COLO668 (cell line): ENCODE measurements at regions not wholly inside any gene's neighbourhood (a gene's known extent, or its start where the extent isn't known, plus 50 kb on each side); places are given as distances from the start of the nearest gene placed in this dataset.

Experiments used
- DNase-seq: peaks from one replicate; lab custom pipeline; 2025; ENCODE audit not compliant: unreplicated experiment; lab: John Stamatoyannopoulos, UW

GRCh38 chr5:98031926-98032325 lies 741.5 kb upstream of the RGMB start:
- no peak for DNase-seq

GRCh38 chr5:98041661-98042060 lies 731.8 kb upstream of the RGMB start:
- DNase-seq = no peak

DNA sequence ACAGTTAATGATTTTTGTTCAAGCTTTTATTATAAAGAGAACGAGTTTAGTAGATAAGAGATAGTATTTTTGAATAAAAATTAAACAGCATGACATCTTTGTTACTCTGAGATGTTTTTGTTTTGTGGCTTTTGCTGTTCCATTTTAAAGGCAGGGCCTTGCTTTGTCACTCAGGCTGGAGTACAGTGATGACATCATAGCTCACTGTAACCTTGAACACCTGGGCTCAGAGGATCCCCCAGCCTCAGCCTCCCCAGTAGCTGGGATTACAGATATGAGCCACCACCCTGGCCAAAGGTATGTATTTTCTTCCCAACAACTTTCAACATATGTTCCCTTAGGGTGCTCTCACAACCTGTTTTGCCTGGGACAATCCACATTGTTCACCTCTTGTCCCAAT lies 730.9 kb upstream of the RGMB start:
- DNase-seq = no peak

GRCh38 chr5:98042961-98043360 lies 730.5 kb upstream of the RGMB start:
- no peak for DNase-seq

GRCh38 chr5:98050583-98050982 lies 722.9 kb upstream of the RGMB start:
- DNase-seq = no peak

DNA sequence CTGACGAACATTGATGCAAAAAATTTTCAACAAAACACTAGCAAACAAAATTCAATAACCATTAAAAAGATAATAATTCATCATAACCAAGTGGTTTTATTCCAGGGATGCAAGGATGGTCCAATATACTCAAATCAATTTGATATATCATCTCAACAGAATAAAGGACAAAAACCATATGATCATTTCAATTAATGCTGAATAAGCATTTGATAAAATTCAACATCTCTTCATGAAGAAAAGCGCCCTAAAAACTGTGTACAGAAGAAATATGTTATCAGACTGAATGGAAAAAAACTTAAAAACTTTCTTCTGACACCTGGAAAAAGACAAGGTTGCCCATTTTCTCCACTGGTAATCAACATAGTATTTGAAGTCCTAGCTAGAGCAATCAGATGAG lies 720.3 kb upstream of the RGMB start:
- no peak for DNase-seq

GRCh38 chr5:98060148-98060547 lies 713.3 kb upstream of the RGMB start:
- DNase-seq = no peak

DNA sequence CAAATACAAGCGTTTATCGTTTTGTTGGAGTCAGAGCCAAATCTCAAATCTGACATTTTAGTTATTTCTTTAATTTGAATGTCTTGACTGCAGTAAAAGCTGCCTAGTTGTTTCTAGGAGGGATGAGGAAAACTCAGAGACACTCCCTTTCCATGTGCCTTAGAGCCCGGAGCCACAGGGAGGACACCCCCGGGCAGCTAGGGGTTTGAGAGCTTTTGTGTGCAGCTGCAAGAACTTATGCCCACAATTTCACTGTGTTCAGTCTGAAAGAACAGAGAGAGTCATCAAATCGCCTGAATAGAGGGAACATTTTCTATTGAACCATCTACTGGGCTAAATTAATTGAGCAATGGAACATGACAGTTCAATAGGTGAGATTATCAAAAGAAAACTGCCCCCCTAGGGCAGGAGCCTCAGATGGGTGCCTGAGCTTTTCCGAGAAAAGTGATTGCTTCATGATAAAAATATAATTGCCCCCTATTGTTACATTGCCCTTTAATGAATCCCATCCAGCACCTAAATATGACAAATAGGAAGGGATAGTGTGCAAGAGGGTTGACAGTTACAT lies 709.3 kb upstream of the RGMB start:
- no peak for DNase-seq

- DNase-seq = no peak
These were observed 708.1 kb upstream of the RGMB start for GRCh38 chr5:98065261-98065909.

- no peak for DNase-seq
These were observed 706.6 kb upstream of the RGMB start for GRCh38 chr5:98066910-98067309.

DNA sequence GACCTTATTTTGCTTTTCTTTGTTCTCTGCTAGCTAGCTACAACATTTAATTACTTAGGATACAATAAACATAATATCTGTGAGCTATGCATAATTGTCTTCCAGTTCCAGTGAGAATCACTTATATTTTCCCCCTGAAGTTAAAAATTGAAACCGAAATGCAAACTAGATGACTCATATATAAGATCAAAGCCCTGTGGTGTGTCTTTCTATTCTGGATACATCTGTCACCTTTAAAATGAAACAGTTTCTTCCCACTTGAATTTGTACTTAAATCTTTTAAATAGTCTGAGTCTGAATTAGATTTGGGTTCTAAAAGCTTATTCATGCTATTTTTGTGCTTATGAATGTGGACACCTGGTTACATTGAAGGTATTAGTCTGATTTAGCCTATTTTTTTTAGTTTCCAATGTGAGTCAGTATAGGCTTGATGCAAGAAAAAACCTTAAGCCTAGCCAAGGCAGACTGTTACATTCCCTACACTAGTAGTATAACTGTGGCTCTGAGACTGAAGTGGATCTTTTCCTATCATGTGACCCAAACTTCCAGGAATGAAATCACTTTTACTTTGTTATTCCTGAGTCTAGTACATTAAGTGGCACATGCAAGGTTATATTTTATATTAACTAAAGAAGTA lies 703.5 kb upstream of the RGMB start:
- DNase-seq = no peak

- no peak for DNase-seq
These were observed 700.5 kb upstream of the RGMB start for GRCh38 chr5:98072921-98073320.

DNA sequence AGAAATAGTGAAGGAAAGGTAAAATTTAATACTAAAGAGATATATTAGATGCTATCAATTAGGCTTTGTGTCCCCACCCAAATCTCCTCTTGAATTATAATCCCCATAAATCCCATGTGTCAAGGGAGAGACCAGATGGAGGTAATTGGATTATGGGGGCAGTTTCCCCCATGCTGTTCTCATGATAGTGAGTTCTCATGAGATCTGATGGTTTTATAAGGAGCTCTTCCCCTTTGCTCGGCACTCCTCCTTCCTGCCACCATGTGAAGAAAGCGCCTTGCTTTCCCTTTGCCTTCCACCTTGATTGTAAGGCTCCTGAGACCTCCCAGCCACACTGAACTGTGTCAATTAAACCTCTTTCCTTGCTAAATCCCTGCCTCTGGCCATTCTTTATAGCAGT lies 697.0 kb upstream of the RGMB start:
- DNase-seq = no peak

DNA sequence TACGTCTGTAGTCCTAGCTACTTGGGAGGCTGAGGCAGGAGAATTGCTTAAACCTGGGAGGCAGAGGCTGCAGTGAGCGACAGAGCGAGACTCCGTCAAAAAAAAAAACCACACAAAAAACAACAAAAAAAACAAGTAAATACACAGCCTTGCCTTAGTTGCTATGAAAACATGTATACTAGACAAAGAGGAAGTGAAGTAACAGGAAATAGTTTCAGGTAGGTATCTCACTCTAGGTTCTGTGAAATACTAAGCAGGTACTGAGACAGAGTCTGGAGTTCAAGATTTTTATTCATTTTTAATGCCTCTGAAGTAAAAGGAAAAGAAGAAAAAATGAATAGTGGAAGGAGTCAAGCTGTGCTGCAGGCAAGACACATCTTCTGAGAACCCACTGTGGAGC lies 687.9 kb upstream of the RGMB start:
- DNase-seq = no peak

GRCh38 chr5:98095072-98095471 lies 678.4 kb upstream of the RGMB start:
- no peak for DNase-seq

GRCh38 chr5:98096155-98096554 lies 677.3 kb upstream of the RGMB start:
- DNase-seq = no peak

DNA sequence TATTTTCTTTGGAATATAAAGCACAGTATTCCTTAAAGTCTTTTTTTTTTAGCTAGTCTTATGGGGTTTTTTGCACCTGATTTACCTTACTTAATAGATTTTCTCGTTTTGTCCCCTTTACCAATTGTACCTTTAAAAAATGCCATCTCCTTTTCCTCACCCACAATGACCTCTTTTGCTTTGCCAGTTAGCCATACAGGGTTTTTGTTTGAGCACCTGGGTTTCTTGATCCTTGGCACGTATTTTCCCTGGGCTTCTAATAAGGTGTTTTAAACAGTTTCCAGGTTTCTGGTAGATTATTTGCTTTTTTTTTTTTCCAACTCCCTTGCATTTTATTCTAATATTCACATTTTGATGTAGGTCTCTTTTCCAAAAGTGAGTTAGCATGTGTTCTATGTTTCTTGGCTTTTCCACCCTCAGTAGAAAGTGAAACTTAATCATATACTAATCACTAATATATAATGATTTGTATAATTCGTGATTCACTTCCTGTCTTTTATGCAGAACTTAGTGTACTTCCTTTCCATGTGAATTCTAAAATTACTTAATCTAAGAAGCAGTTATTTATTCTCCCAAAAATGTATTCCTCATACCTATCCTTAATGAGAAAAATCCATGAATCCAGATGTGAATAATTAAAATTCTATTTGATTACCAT lies 673.9 kb upstream of the RGMB start:
- no peak for DNase-seq

DNA sequence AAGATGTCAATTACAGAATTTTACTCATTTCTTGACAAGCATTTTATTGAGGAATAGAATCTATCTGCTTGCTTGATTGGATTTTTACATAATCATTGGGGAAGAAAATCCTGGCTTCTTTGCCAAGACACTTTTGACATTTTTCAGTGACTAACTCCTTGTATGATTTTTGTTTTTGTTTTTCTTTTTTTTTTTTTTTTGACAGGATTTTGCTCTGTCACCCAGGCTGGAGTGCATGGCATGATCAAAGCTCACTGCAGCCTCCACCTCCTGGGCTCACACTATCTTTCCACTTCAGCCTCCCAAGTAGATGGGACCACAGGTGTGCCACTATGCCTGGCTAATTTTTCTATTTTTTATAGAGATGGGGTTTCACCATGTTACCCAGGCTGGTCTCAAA lies 672.3 kb upstream of the RGMB start:
- no peak for DNase-seq

GRCh38 chr5:98102936-98103335 lies 670.5 kb upstream of the RGMB start:
- no peak for DNase-seq

- no peak for DNase-seq
These were observed 669.7 kb upstream of the RGMB start for GRCh38 chr5:98103807-98104206.

- no peak for DNase-seq
These were observed 668.8 kb upstream of the RGMB start for GRCh38 chr5:98104454-98105188.

- no peak for DNase-seq
These were observed 667.8 kb upstream of the RGMB start for GRCh38 chr5:98105681-98106080.
